IPS-15b (cell line): ENCODE measurements at regions not wholly inside any gene's neighbourhood (a gene's known extent, or its start where the extent isn't known, plus 50 kb on each side); places are given as distances from the start of the nearest gene placed in this dataset.
"Not testable (repeated sequence)": the region's sequence is repeated elsewhere in the genome, so short reads cannot be mapped to it uniquely, and the experiment has no call there.

Experiments
- H3K27me3 ChIP-seq: one replicate; pipeline ENCODE4 v1.6.1; 2013; ENCODE audit warnings: low read length; ENCODE audit not compliant: control insufficient read depth, insufficient read depth
- H3K36me3 ChIP-seq: one replicate; pipeline ENCODE4 v1.6.1; 2013; ENCODE audit warnings: low read length; ENCODE audit not compliant: control insufficient read depth, insufficient read depth
- H3K4me1 ChIP-seq: one replicate; pipeline ENCODE4 v1.6.1; 2013; ENCODE audit warnings: mild to moderate bottlenecking, low read length; ENCODE audit not compliant: control insufficient read depth, insufficient read depth
- H3K4me3 ChIP-seq: one replicate; pipeline ENCODE4 v1.5.1; 2013; ENCODE audit warnings: low read depth, low read length
- H3K9ac ChIP-seq: one replicate; pipeline ENCODE4 v1.6.1; 2013; ENCODE audit warnings: low read depth, mild to moderate bottlenecking, low read length
- H3K9me3 ChIP-seq: one replicate; pipeline ENCODE4 v1.6.1; 2013; ENCODE audit warnings: mild to moderate bottlenecking, low read length; ENCODE audit not compliant: control insufficient read depth, insufficient read depth

GRCh38 chr22:22362936-22363335, 118.3 kb downstream of the VPREB1 start:
- Histone ChIP-seq H3K27me3 (peaks cover 100% of the 10 kb centered on the region), H3K36me3 (no peaks in the 10 kb centered on the region), H3K4me3 (no peak overlapping the region), H3K4me1 (no peaks in the 10 kb centered on the region), H3K9ac (no peak overlapping the region), H3K9me3 (no peaks in the 10 kb centered on the region)

DNA sequence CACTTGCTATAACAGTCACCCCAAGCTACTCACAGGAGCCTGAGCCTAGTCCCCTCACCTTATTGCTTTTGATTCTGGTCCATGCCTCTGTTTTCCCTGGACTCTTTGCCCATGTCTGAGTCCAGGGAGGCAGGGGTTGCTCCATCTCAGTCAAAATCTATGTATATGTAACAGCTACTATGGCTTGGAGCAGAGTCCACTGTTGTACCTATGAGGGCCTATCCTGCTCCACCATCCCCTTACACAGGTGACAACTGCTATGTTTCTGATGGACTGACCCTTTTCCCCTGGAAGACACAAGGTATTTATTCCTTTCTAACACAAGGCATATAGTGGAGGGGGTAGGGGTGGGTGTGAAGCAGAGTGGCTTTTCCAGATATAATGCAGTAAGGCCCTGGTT, 119.6 kb downstream of the VPREB1 start:
- no peaks in the 10 kb centered on the region for H3K9me3 ChIP-seq
- H3K9ac ChIP-seq = no peak overlapping the region
- H3K4me1 ChIP-seq = no peaks in the 10 kb centered on the region
- no peaks in the 10 kb centered on the region for H3K36me3 ChIP-seq
- H3K27me3 ChIP-seq = peaks cover 100% of the 10 kb centered on the region
- H3K4me3 ChIP-seq = no peak overlapping the region

- Histone ChIP-seq H3K36me3 (no peaks in the 10 kb centered on the region), H3K4me1 (no peaks in the 10 kb centered on the region), H3K9me3 (no peaks in the 10 kb centered on the region), H3K4me3 (no peak overlapping the region), H3K9ac (no peak overlapping the region), H3K27me3 (peaks cover 100% of the 10 kb centered on the region)
Observed at GRCh38 chr22:22366537-22366936, 122.0 kb downstream of the VPREB1 start.

DNA sequence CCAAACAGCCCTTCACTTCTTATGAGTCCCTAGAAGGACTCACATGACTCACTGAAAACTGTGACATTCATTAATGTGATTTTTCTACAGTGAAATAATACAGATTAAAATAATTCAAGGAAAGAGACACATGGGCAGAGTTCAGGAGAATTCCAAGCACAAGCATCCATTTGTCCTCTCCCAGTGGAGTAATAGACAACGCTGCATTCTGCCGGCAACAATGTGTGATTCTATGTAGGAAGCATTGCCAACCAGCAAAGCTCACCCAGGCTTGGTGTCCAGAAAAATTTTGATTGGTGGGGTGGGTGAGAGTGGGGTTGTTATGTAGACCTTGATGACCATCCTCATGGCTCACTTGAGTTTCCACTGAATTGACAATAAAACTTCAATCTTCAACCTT, 123.9 kb downstream of the VPREB1 start:
- Histone ChIP-seq H3K4me3 (no peak overlapping the region), H3K9me3 (no peaks in the 10 kb centered on the region), H3K27me3 (peaks cover 100% of the 10 kb centered on the region), H3K9ac (no peak overlapping the region), H3K4me1 (no peaks in the 10 kb centered on the region), H3K36me3 (no peaks in the 10 kb centered on the region)

GRCh38 chr22:22369219-22369963, 124.8 kb downstream of the VPREB1 start:
- not testable (repeated sequence) for H3K9ac ChIP-seq, H3K4me1 ChIP-seq, H3K36me3 ChIP-seq, H3K4me3 ChIP-seq, H3K9me3 ChIP-seq
- H3K27me3 ChIP-seq = peaks cover 100% of the 10 kb centered on the region

DNA sequence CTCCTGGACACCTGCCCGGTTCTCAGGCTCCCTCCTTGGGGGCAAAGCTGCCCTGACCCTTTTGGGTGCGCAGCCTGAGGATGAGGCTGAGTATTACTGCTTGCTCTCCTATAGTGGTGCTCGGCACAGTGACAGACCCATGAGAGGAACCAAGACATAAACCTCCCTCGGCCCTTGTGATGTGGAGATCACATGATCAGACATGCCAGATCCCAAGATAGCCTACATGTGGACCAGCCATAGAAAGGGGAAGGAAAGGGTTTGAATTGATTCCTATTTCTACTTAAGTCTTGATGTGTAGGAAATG, 125.3 kb downstream of the VPREB1 start:
- no peaks in the 10 kb centered on the region for H3K4me1 ChIP-seq
- H3K9ac ChIP-seq = no peak overlapping the region
- no peaks in the 10 kb centered on the region for H3K36me3 ChIP-seq
- H3K9me3 ChIP-seq = no peaks in the 10 kb centered on the region
- no peak overlapping the region for H3K4me3 ChIP-seq
- peaks cover 100% of the 10 kb centered on the region for H3K27me3 ChIP-seq

DNA sequence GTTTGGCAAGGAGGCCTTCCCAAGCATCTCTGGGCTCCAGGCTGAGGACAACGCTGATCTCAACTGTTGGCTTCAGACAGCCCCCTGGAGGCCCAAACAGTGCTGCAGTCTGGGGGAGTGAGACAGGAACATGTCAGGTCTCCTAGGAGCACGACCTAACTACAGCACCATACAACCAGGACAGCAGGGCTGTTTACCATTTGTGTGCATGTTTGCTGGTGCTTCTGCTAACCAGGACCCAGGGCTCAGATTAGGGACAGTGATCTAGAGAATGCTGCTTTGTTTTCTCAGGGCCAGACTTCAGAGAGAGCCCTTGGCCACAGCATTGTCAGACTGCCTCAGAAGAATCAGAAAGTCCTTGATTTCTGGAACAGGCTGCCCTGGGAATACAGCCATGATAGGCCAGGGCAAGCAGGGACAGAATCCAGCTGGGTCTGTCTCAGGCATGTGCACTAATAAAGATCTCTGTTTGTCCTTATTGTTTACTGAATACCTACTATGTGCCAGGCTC, 126.5 kb downstream of the VPREB1 start:
- Histone ChIP-seq H3K9me3 (no peaks in the 10 kb centered on the region), H3K27me3 (peaks cover 100% of the 10 kb centered on the region), H3K36me3 (no peaks in the 10 kb centered on the region), H3K9ac (no peak overlapping the region), H3K4me3 (no peak overlapping the region), H3K4me1 (no peaks in the 10 kb centered on the region)

GRCh38 chr22:22372086-22372485, 127.5 kb downstream of the VPREB1 start:
- Histone ChIP-seq H3K4me1 (no peaks in the 10 kb centered on the region), H3K36me3 (no peaks in the 10 kb centered on the region), H3K27me3 (peaks cover 100% of the 10 kb centered on the region), H3K9ac (no peak overlapping the region), H3K4me3 (no peak overlapping the region), H3K9me3 (no peaks in the 10 kb centered on the region)

GRCh38 chr22:22374163-22374562, 129.6 kb downstream of the VPREB1 start:
- Histone ChIP-seq H3K9ac (no peak overlapping the region), H3K27me3 (peaks cover 100% of the 10 kb centered on the region), H3K9me3 (no peaks in the 10 kb centered on the region), H3K4me3 (no peak overlapping the region), H3K36me3 (no peaks in the 10 kb centered on the region), H3K4me1 (no peaks in the 10 kb centered on the region)

DNA sequence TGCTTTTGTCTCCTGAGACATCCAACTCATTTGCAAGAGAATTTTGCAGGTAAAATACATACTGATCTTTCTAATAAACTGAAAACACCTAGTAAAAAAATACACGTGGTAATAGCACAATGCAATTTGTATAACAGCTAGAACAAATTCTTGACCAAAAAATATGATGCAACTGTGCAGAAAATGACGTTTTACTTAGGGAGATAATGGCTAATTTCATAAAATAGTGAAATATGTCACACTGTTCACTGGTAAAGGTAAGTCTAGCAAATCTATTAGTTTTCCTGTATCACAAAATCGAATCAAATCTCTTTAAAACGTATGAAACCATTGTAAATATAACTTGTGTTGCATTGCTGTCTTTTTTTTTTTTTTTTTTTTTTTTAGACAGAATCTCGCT, 130.0 kb downstream of the VPREB1 start:
- Histone ChIP-seq H3K36me3 (no peaks in the 10 kb centered on the region), H3K4me3 (no peak overlapping the region), H3K9ac (no peak overlapping the region), H3K27me3 (peaks cover 100% of the 10 kb centered on the region), H3K4me1 (no peaks in the 10 kb centered on the region), H3K9me3 (no peaks in the 10 kb centered on the region)

- no peaks in the 10 kb centered on the region for H3K4me1 ChIP-seq
- H3K9me3 ChIP-seq = no peaks in the 10 kb centered on the region
- peaks cover 100% of the 10 kb centered on the region for H3K27me3 ChIP-seq
- H3K36me3 ChIP-seq = no peaks in the 10 kb centered on the region
- H3K4me3 ChIP-seq = no peak overlapping the region
- no peak overlapping the region for H3K9ac ChIP-seq
Observed at GRCh38 chr22:22375576-22376351, 131.2 kb downstream of the VPREB1 start.

- no peak overlapping the region for H3K9ac ChIP-seq
- peaks cover 98% of the 10 kb centered on the region for H3K27me3 ChIP-seq
- H3K36me3 ChIP-seq = no peaks in the 10 kb centered on the region
- H3K4me1 ChIP-seq = no peaks in the 10 kb centered on the region
- H3K4me3 ChIP-seq = no peak overlapping the region
- no peaks in the 10 kb centered on the region for H3K9me3 ChIP-seq
Observed at GRCh38 chr22:22376352-22376706, 131.7 kb downstream of the VPREB1 start.
